ENCODE measurements at regions not wholly inside any gene's neighbourhood (a gene's known extent, or its start where the extent isn't known, plus 50 kb on each side); places are given as distances from the start of the nearest gene placed in this dataset.
"Not testable (repeated sequence)": the region's sequence is repeated elsewhere in the genome, so short reads cannot be mapped to it uniquely, and the experiment has no call there.

GRCh38 chr1:115454837-115455511 is 116.9 kb upstream of the NGF start:
- DNase-seq (ENCODE audit: low read depth in 2 of 2) = peak in 1 of 2 donors; percentile 21

GRCh38 chr1:115453666-115454065 is 115.6 kb upstream of the NGF start:
- no peak for DNase-seq (ENCODE audit: low read depth in 2 of 2)

- DNase-seq (ENCODE audit: low read depth in 2 of 2) = peak in 1 of 2 donors; percentile 28
These were observed 114.7 kb upstream of the NGF start for GRCh38 chr1:115452600-115453329.

GRCh38 chr1:115450501-115451040 is 112.5 kb upstream of the NGF start:
- DNase-seq (ENCODE audit: low read depth in 2 of 2) = no peak

GRCh38 chr1:115448282-115449044 is 110.4 kb upstream of the NGF start:
- no peak for DNase-seq (ENCODE audit: low read depth in 2 of 2)

- DNase-seq (ENCODE audit: low read depth in 2 of 2) = no peak
These were observed 109.6 kb upstream of the NGF start for GRCh38 chr1:115447672-115448071.

- no peak for DNase-seq (ENCODE audit: low read depth in 2 of 2)
These were observed 107.0 kb upstream of the NGF start for GRCh38 chr1:115445090-115445489.

GRCh38 chr1:115440733-115441132 is 102.7 kb upstream of the NGF start:
- DNase-seq (ENCODE audit: low read depth in 2 of 2) = no peak

GRCh38 chr1:115439520-115439919 is 101.5 kb upstream of the NGF start:
- DNase-seq (ENCODE audit: low read depth in 2 of 2) = not testable (repeated sequence)

GRCh38 chr1:115437196-115437595 is 99.1 kb upstream of the NGF start:
- DNase-seq (ENCODE audit: low read depth in 2 of 2) = peak in 1 of 2 donors; percentile 87

GRCh38 chr1:115436596-115436995 is 98.5 kb upstream of the NGF start:
- no peak for DNase-seq (ENCODE audit: low read depth in 2 of 2)

GRCh38 chr1:115433483-115433882 is 95.4 kb upstream of the NGF start:
- no peak for DNase-seq (ENCODE audit: low read depth in 2 of 2)

GRCh38 chr1:115432061-115432460 is 94.0 kb upstream of the NGF start:
- DNase-seq (ENCODE audit: low read depth in 2 of 2) = peak in 1 of 2 donors; percentile 34

- peak; percentile 76 to 94 for DNase-seq (ENCODE audit: low read depth in 2 of 2)
These were observed 92.6 kb upstream of the NGF start for GRCh38 chr1:115430441-115431158.

- peak in 1 of 2 donors; percentile 38 for DNase-seq (ENCODE audit: low read depth in 2 of 2)
These were observed 91.8 kb upstream of the NGF start for GRCh38 chr1:115429884-115430283.

GRCh38 chr1:115429241-115429640 is 91.2 kb upstream of the NGF start:
- DNase-seq (ENCODE audit: low read depth in 2 of 2) = peak in 1 of 2 donors; percentile 75

- no peak for DNase-seq (ENCODE audit: low read depth in 2 of 2)
These were observed 90.6 kb upstream of the NGF start for GRCh38 chr1:115428676-115429075.

GRCh38 chr1:115428256-115428655 is 90.2 kb upstream of the NGF start:
- DNase-seq (ENCODE audit: low read depth in 2 of 2) = no peak

GRCh38 chr1:115426956-115427355 is 88.9 kb upstream of the NGF start:
- DNase-seq (ENCODE audit: low read depth in 2 of 2) = no peak

- DNase-seq (ENCODE audit: low read depth in 2 of 2) = peak; percentile 91 to 99
These were observed 88.3 kb upstream of the NGF start for GRCh38 chr1:115426231-115426771.

GRCh38 chr1:115425442-115425841 is 87.4 kb upstream of the NGF start:
- no peak for DNase-seq (ENCODE audit: low read depth in 2 of 2)
